HCT116 (cell line): ENCODE measurements at regions not wholly inside any gene's neighbourhood (a gene's known extent, or its start where the extent isn't known, plus 50 kb on each side); places are given as distances from the start of the nearest gene placed in this dataset.

Experiments used
- ATAC-seq: fragments of 200-7000 bp; cut with Tn5 transposase; 2 replicates; pipeline ENCODE4 v1.9.1; 2020; ENCODE audit warnings: mild to moderate bottlenecking, moderate library complexity
- BruUV-seq: library from RNA; stranded (reverse); fragments of 400-500 nt; replicated peaks from 2 replicates; lab custom pipeline; 2021; lab: Mats Ljungman, UMichigan
- CTCF ChIA-PET: fragments of 300-600 bp; sonication (Branson Sonifier 250); formaldehyde crosslinking; loops from one replicate; lab custom pipeline; 2021; ENCODE audit warnings: antibody characterized with exemption; lab: Charles Lee
- POLR2A ChIA-PET: fragments of 300-600, 350-600 bp; sonication (Branson Sonifier 250); formaldehyde crosslinking; loops from one replicate; lab custom pipeline; 2021; ENCODE audit warnings: antibody characterized with exemption; lab: Charles Lee
- RAD21 ChIA-PET, 2 experiments: fragments of 300-600 bp; sonication (Branson Sonifier 250); formaldehyde crosslinking; loops; one replicate each; lab custom pipeline; 2023; ENCODE audit warnings: low total read pairs in 2 of 2; ENCODE audit not compliant: uncharacterized antibody in 2 of 2, unreplicated experiment in 2 of 2, low non-redundant PET in 1 of 2; lab: Charles Lee
- DNase-seq: peaks from one replicate; pipeline ENCODE4 v3.0.0-alpha.2; 2010; ENCODE audit warnings: low read depth, low spot score
- H2AFZ ChIP-seq: fragments of 200-600 bp; shearing (Covaris generic), sonication (generic); 2 replicates; pipeline ENCODE4 v1.6.1; 2017; ENCODE audit warnings: low read depth, mixed run types, mixed read lengths, antibody characterized with exemption, low read length; ENCODE audit not compliant: poor library complexity, severe bottlenecking
- H3K27ac ChIP-seq: 2 replicates; pipeline ENCODE4 v1.5.1; 2012; ENCODE audit warnings: low read depth, low read length
- H3K27me3 ChIP-seq: fragments of 200-600 bp; sonication (generic); 2 replicates; pipeline ENCODE4 v1.6.1; 2016; ENCODE audit warnings: mixed run types, low read length, mixed read lengths; ENCODE audit not compliant: insufficient read depth
- H3K36me3 ChIP-seq, 2 experiments: fragments of 200-500 bp in 1 of 2; fragments of 200-600 bp in 1 of 2; sonication (Bioruptor generic) in 1 of 2; sonication (generic) in 1 of 2; 2 replicates each; pipeline versions ENCODE4 v1.5.1 to v1.6.1; 2014 to 2016; ENCODE audit warnings: low read length in 2 of 2, inconsistent platforms in 1 of 2, mixed read lengths in 1 of 2, mixed run types in 1 of 2; ENCODE audit not compliant: insufficient read depth in 2 of 2, control insufficient read depth in 1 of 2
- H3K4me1 ChIP-seq, 2 experiments: fragments of 200-600 bp in 1 of 2; sonication (generic) in 1 of 2; 2 replicates each; pipeline versions ENCODE4 v1.5.1 to v1.6.1; 2012 to 2017; ENCODE audit warnings: low read length in 2 of 2, inconsistent platforms in 1 of 2, mild to moderate bottlenecking in 1 of 2, mixed read lengths in 1 of 2, mixed run types in 1 of 2, moderate library complexity in 1 of 2; ENCODE audit not compliant: insufficient read depth in 2 of 2, control insufficient read depth in 1 of 2
- H3K4me2 ChIP-seq: fragments of 200-600 bp; sonication (generic); 2 replicates; pipeline ENCODE4 v1.6.1; 2017; ENCODE audit warnings: mixed run types, low read length, mixed read lengths
- H3K4me3 ChIP-seq, 2 experiments: fragments of 200-600 bp in 1 of 2; sonication (generic) in 1 of 2; replicated peaks in 1 of 2; 2 replicates each; pipeline ENCODE4 v1.5.1; 2011 to 2016; ENCODE audit warnings: low read length in 2 of 2, control low read depth in 1 of 2, low read depth in 1 of 2, mild to moderate bottlenecking in 1 of 2, mixed read lengths in 1 of 2, mixed run types in 1 of 2
- H3K79me2 ChIP-seq: fragments of 200-600 bp; sonication (generic); 2 replicates; pipeline ENCODE4 v1.6.1; 2017; ENCODE audit warnings: mild to moderate bottlenecking, mixed run types, low read length, moderate library complexity, mixed read lengths; ENCODE audit not compliant: insufficient read depth
- H3K9ac ChIP-seq: fragments of 200-600 bp; sonication (generic); 2 replicates; pipeline ENCODE4 v1.6.1; 2016; ENCODE audit warnings: low read length, mixed read lengths
- H3K9me2 ChIP-seq: fragments of 200-600 bp; sonication (generic), shearing (Covaris generic); 2 replicates; pipeline ENCODE4 v1.6.1; 2017; ENCODE audit warnings: mixed run types, mild to moderate bottlenecking, moderate library complexity; ENCODE audit not compliant: insufficient read depth
- H3K9me3 ChIP-seq, 2 experiments: fragments of 200-500 bp in 1 of 2; fragments of 200-600 bp in 1 of 2; sonication (Bioruptor generic) in 1 of 2; sonication (generic) in 1 of 2; 2 replicates each; pipeline ENCODE4 v1.6.1; 2014 to 2017; ENCODE audit warnings: low read length in 2 of 2, mixed read lengths in 2 of 2, inconsistent platforms in 1 of 2, low read depth in 1 of 2, mild to moderate bottlenecking in 1 of 2, mixed run types in 1 of 2, moderate library complexity in 1 of 2; ENCODE audit not compliant: control insufficient read depth in 1 of 2, insufficient read depth in 1 of 2
- H4K20me1 ChIP-seq: fragments of 200-600 bp; sonication (generic), shearing (Covaris generic); 2 replicates; pipeline ENCODE4 v1.6.1; 2017; ENCODE audit warnings: mixed run types, mild to moderate bottlenecking, moderate library complexity; ENCODE audit not compliant: insufficient read depth
- CBX3 ChIP-seq: IDR thresholded peaks from 2 replicates; pipeline ENCODE4 v1.6.1; 2012; ENCODE audit warnings: low read depth
- CEBPB ChIP-seq: IDR thresholded peaks from 2 replicates; pipeline ENCODE4 v1.6.1; 2012; ENCODE audit warnings: low read depth
- EGR1 ChIP-seq: IDR thresholded peaks from 2 replicates; pipeline ENCODE4 v1.6.1; 2012; ENCODE audit warnings: low read depth
- ELF1 ChIP-seq: IDR thresholded peaks from 2 replicates; pipeline ENCODE4 v1.6.1; 2012; ENCODE audit warnings: low read depth, borderline replicate concordance
- EZH2 ChIP-seq: fragments of 200-600 bp; sonication (generic); IDR thresholded peaks from 2 replicates; pipeline ENCODE4 v1.6.1; 2017; ENCODE audit warnings: antibody characterized with exemption, mixed run types
- FOSL1 ChIP-seq: IDR thresholded peaks from 2 replicates; pipeline ENCODE4 v1.6.1; 2012; ENCODE audit warnings: low read depth
- JUND ChIP-seq: IDR thresholded peaks from 2 replicates; pipeline ENCODE4 v1.6.1; 2012
- POLR2A ChIP-seq: IDR thresholded peaks from 2 replicates; pipeline ENCODE4 v1.7.0; 2011; ENCODE audit warnings: borderline replicate concordance; ENCODE audit not compliant: insufficient read depth, insufficient read length; ENCODE audit errors: extremely low read depth
- POLR2AphosphoS5 ChIP-seq: IDR thresholded peaks from 2 replicates; pipeline ENCODE4 v1.6.1; 2011; ENCODE audit warnings: mild to moderate bottlenecking, low read depth, low read length, moderate library complexity
- RAD21 ChIP-seq: IDR thresholded peaks from 2 replicates; pipeline ENCODE4 v1.6.1; 2012; ENCODE audit warnings: low read depth, mild to moderate bottlenecking
- SIN3A ChIP-seq: IDR thresholded peaks from 2 replicates; pipeline ENCODE4 v1.6.1; 2012; ENCODE audit warnings: low read depth
- SP1 ChIP-seq: IDR thresholded peaks from 2 replicates; pipeline ENCODE4 v1.6.1; 2012; ENCODE audit warnings: low read depth
- SRF ChIP-seq: IDR thresholded peaks from 2 replicates; pipeline ENCODE4 v1.6.1; 2012; ENCODE audit warnings: low read depth
- TCF7L2 ChIP-seq: IDR thresholded peaks from 2 replicates; pipeline ENCODE4 v1.7.0; 2011; ENCODE audit warnings: borderline replicate concordance, inconsistent platforms; ENCODE audit not compliant: insufficient read depth, insufficient read length; ENCODE audit errors: extremely low read depth
- YY1 ChIP-seq: IDR thresholded peaks from 2 replicates; pipeline ENCODE4 v1.6.1; 2011; ENCODE audit warnings: low read length, low read depth, moderate library complexity, mild to moderate bottlenecking; ENCODE audit not compliant: insufficient replicate concordance; ENCODE audit errors: extremely low read depth
- ZFX ChIP-seq: fragments of 450-650 bp; IDR thresholded peaks from 2 replicates; pipeline ENCODE4 v1.6.1; 2017
- intact Hi-C: fragments of 100-400 bp; cut with micrococcal nuclease; formaldehyde crosslinking; loops from 2 replicates; pipeline ENCODE4 v1.10.0; 2022
- TF ChIP-seq, protein P1 (sequence below): IDR thresholded peaks from 2 replicates; pipeline ENCODE4 v1.6.1; 2012
- TF ChIP-seq, protein P2 (sequence below), 3 experiments: fragments of 200-600 bp in 1 of 3; sonication (generic) in 1 of 3; IDR thresholded peaks in 2 of 3; conservative IDR thresholded peaks in 1 of 3; 2 replicates each; pipeline ENCODE4 v1.5.1; 2012 to 2017; ENCODE audit warnings: low read depth in 2 of 3, low read length in 2 of 3, antibody characterized with exemption in 1 of 3, borderline replicate concordance in 1 of 3, control low read depth in 1 of 3, mild to moderate bottlenecking in 1 of 3, mixed read lengths in 1 of 3, mixed run types in 1 of 3, moderate library complexity in 1 of 3; ENCODE audit not compliant: insufficient read depth in 1 of 3

DNA sequence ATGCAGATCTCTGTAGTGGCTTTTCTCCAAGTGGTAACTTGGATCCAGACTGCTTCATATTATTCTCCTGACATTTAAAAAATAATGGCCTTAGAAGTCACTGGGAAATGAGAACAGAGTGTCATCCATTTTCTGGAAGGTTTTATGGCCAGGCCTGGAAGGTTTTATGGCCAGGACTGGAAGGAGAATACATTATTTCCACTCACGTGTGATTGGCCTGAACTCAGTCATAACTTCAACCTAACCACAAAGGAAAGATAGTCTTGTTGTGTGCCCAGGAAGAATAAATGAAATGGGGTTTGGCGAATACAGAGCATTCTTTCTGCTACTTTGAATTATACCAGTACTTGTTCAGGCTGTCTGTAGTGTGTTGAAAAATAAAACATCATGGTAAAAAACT lies 360.9 kb downstream of the GPAM start:
- no peak overlapping the region for H3K4me3 ChIP-seq
- CTCF ChIA-PET, result no interaction called here
- no peaks in the 10 kb centered on the region for H3K36me3 ChIP-seq
- BruUV-seq, result no TSS peak
- no peak overlapping the region for H3K27ac ChIP-seq
- RAD21 ChIA-PET, result no interaction called here
- POLR2A ChIA-PET, result no interaction called here
- no peak overlapping the region for H3K4me2 ChIP-seq
- intact Hi-C loops, result no loop called here
- no peaks in the 10 kb centered on the region for H3K79me2 ChIP-seq
- H3K4me1 ChIP-seq, result no peaks in the 10 kb centered on the region
- no peaks in the 10 kb centered on the region for H3K9me3 ChIP-seq
- peaks cover 33% of the 10 kb centered on the region for H3K27me3 ChIP-seq
- no peaks in the 10 kb centered on the region for H4K20me1 ChIP-seq
- H3K9ac ChIP-seq, result no peak overlapping the region
- no peak overlapping the region for H2AFZ ChIP-seq
- H3K9me2 ChIP-seq, result no peaks in the 10 kb centered on the region
- TF ChIP-seq FOSL1 (no peak), POLR2AphosphoS5 (no peak), SIN3A (no peak), CBX3 (no peak), RAD21 (no peak), JUND (no peak), EZH2 (no peak), POLR2A (no peak), ZFX (no peak), SRF (no peak), CEBPB (no peak), ELF1 (no peak), SP1 (no peak), YY1 (no peak), EGR1 (no peak)
- TF ChIP-seq, protein P1, sequence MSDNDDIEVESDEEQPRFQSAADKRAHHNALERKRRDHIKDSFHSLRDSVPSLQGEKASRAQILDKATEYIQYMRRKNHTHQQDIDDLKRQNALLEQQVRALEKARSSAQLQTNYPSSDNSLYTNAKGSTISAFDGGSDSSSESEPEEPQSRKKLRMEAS, result no peak
- no peak for ATAC-seq
- DNase-seq, result no peak

DNA sequence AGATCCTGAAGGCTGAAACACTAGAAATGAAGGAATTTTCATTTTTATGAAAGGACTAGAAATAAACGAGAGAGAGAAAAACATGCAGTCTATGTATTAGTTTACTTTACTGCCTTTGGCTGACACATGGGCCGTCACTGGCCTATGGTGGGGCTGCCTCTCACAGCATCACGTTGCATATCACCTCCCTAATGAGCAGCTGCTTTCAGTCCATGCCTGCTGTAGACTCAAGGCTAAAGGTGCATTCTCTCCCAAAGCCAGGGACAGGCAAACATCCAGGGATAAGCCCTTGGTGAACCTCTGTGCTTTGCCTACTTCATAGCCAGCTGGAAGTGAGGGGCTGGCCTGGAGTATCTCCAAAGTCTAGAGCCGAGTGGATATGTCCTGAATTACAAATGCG lies 359.4 kb downstream of the GPAM start:
- no peak overlapping the region for H3K27ac ChIP-seq
- H4K20me1 ChIP-seq, result no peaks in the 10 kb centered on the region
- no peak overlapping the region for H2AFZ ChIP-seq
- POLR2A ChIA-PET, result no interaction called here
- no peaks in the 10 kb centered on the region for H3K36me3 ChIP-seq
- CTCF ChIA-PET, result no interaction called here
- no peak for ATAC-seq
- H3K79me2 ChIP-seq, result no peaks in the 10 kb centered on the region
- RAD21 ChIA-PET, result no interaction called here
- H3K9me3 ChIP-seq, result no peaks in the 10 kb centered on the region
- H3K4me3 ChIP-seq, result no peak overlapping the region
- peaks cover 46% of the 10 kb centered on the region for H3K27me3 ChIP-seq
- no peak overlapping the region for H3K9ac ChIP-seq
- no TSS peak for BruUV-seq
- H3K4me1 ChIP-seq, result no peaks in the 10 kb centered on the region
- TF ChIP-seq CBX3 (no peak), ZFX (no peak), TCF7L2 (no peak)
- TF ChIP-seq, protein P2, sequence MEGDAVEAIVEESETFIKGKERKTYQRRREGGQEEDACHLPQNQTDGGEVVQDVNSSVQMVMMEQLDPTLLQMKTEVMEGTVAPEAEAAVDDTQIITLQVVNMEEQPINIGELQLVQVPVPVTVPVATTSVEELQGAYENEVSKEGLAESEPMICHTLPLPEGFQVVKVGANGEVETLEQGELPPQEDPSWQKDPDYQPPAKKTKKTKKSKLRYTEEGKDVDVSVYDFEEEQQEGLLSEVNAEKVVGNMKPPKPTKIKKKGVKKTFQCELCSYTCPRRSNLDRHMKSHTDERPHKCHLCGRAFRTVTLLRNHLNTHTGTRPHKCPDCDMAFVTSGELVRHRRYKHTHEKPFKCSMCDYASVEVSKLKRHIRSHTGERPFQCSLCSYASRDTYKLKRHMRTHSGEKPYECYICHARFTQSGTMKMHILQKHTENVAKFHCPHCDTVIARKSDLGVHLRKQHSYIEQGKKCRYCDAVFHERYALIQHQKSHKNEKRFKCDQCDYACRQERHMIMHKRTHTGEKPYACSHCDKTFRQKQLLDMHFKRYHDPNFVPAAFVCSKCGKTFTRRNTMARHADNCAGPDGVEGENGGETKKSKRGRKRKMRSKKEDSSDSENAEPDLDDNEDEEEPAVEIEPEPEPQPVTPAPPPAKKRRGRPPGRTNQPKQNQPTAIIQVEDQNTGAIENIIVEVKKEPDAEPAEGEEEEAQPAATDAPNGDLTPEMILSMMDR (IDR thresholded peaks at IDR 0.05 in 2 of 3, conservative IDR thresholded peaks at IDR 0.05 in 1 of 3; ENCODE audit: borderline replicate concordance in 1 of 3, insufficient read depth in 1 of 3, low read depth in 2 of 3, low read length in 2 of 3), result no peak
- TF ChIP-seq, protein P1, result no peak
- no peaks in the 10 kb centered on the region for H3K9me2 ChIP-seq
- DNase-seq, result no peak
- intact Hi-C loops, result no loop called here
- no peak overlapping the region for H3K4me2 ChIP-seq
